ENCODE measurements at regions not wholly inside any gene's neighbourhood (a gene's known extent, or its start where the extent isn't known, plus 50 kb on each side); places are given as distances from the start of the nearest gene placed in this dataset.

GRCh38 chr12:123100882-123101281 lies 50.0 kb downstream of the PITPNM2 start:
- no peak for DNase-seq (ENCODE audit: low spot score)

- no peak for DNase-seq (ENCODE audit: low spot score)
Observed at GRCh38 chr12:123100450-123100849, 50.4 kb downstream of the PITPNM2 start.

- DNase-seq (ENCODE audit: low spot score): no peak
Observed at GRCh38 chr12:123099560-123100192, 51.2 kb downstream of the PITPNM2 start.

GRCh38 chr12:123098780-123099179 lies 52.1 kb downstream of the PITPNM2 start:
- no peak for DNase-seq (ENCODE audit: low spot score)

- no peak for DNase-seq (ENCODE audit: low spot score)
Observed at GRCh38 chr12:123097561-123098084, 53.3 kb downstream of the PITPNM2 start.

- DNase-seq (ENCODE audit: low spot score): no peak
Observed at GRCh38 chr12:123096741-123097140, 54.1 kb downstream of the PITPNM2 start.

GRCh38 chr12:123096182-123096581 lies 54.7 kb downstream of the PITPNM2 start:
- no peak for DNase-seq (ENCODE audit: low spot score)

- DNase-seq (ENCODE audit: low spot score): no peak
Observed at GRCh38 chr12:123095078-123095881, 55.6 kb downstream of the PITPNM2 start.

GRCh38 chr12:123094349-123095077 lies 56.4 kb downstream of the PITPNM2 start:
- no peak for DNase-seq (ENCODE audit: low spot score)

GRCh38 chr12:123092866-123093265 lies 58.0 kb downstream of the PITPNM2 start:
- DNase-seq (ENCODE audit: low spot score): no peak

- DNase-seq (ENCODE audit: low spot score): no peak
Observed at GRCh38 chr12:123091230-123092150, 59.4 kb downstream of the PITPNM2 start.

GRCh38 chr12:123089631-123090353 lies 61.1 kb downstream of the PITPNM2 start:
- DNase-seq (ENCODE audit: low spot score): no peak

- DNase-seq (ENCODE audit: low spot score): no peak
Observed at GRCh38 chr12:123089140-123089539, 61.8 kb downstream of the PITPNM2 start.

- DNase-seq (ENCODE audit: low spot score): no peak
Observed at GRCh38 chr12:123085730-123086487, 65.0 kb downstream of the PITPNM2 start.

GRCh38 chr12:123085066-123085465 lies 65.8 kb downstream of the PITPNM2 start:
- no peak for DNase-seq (ENCODE audit: low spot score)

- no peak for DNase-seq (ENCODE audit: low spot score)
Observed at GRCh38 chr12:123083661-123084571, 67.0 kb downstream of the PITPNM2 start.

- DNase-seq (ENCODE audit: low spot score): no peak
Observed at GRCh38 chr12:123080634-123081033, 70.3 kb downstream of the PITPNM2 start.

GRCh38 chr12:123078531-123079155 lies 72.2 kb downstream of the PITPNM2 start:
- DNase-seq (ENCODE audit: low spot score): no peak

GRCh38 chr12:123078120-123078465 lies 72.8 kb downstream of the PITPNM2 start:
- DNase-seq (ENCODE audit: low spot score): no peak
